NCI-H748 (cell line): ENCODE measurements at regions not wholly inside any gene's neighbourhood (a gene's known extent, or its start where the extent isn't known, plus 50 kb on each side); places are given as distances from the start of the nearest gene placed in this dataset.

ENCODE experiments used
- DNase-seq: peaks from one replicate; lab custom pipeline; 2025; ENCODE audit not compliant: unreplicated experiment; lab: John Stamatoyannopoulos, UW

GRCh38 chr3:106376016-106376570 lies 507.3 kb upstream of the CBLB start:
- DNase-seq: no peak

- no peak for DNase-seq
Measured at GRCh38 chr3:106379251-106379750, 510.5 kb upstream of the CBLB start.

- no peak for DNase-seq
Measured at GRCh38 chr3:106380232-106380631, 511.4 kb upstream of the CBLB start.

GRCh38 chr3:106381286-106381938 lies 512.6 kb upstream of the CBLB start:
- no peak for DNase-seq

GRCh38 chr3:106381939-106382335 lies 513.1 kb upstream of the CBLB start:
- DNase-seq: peak; percentile 11

GRCh38 chr3:106386050-106386449 lies 517.2 kb upstream of the CBLB start:
- no peak for DNase-seq

GRCh38 chr3:106392915-106393314 lies 524.1 kb upstream of the CBLB start:
- DNase-seq: no peak

- DNase-seq: no peak
Measured at GRCh38 chr3:106397006-106397405, 528.2 kb upstream of the CBLB start.

- DNase-seq: no peak
Measured at GRCh38 chr3:106398891-106399600, 530.2 kb upstream of the CBLB start.

- no peak for DNase-seq
Measured at GRCh38 chr3:106399761-106400160, 530.9 kb upstream of the CBLB start.

- no peak for DNase-seq
Measured at GRCh38 chr3:106401666-106402490, 533.1 kb upstream of the CBLB start.

- DNase-seq: no peak
Measured at GRCh38 chr3:106403371-106404145, 534.7 kb upstream of the CBLB start.

GRCh38 chr3:106413683-106414082 lies 544.9 kb upstream of the CBLB start:
- no peak for DNase-seq

- DNase-seq: no peak
Measured at GRCh38 chr3:106420628-106421027, 551.8 kb upstream of the CBLB start.

- DNase-seq: no peak
Measured at GRCh38 chr3:106421426-106421825, 552.6 kb upstream of the CBLB start.

GRCh38 chr3:106421909-106422308 lies 553.1 kb upstream of the CBLB start:
- DNase-seq: no peak

- no peak for DNase-seq
Measured at GRCh38 chr3:106423321-106424225, 554.8 kb upstream of the CBLB start.

- DNase-seq: no peak
Measured at GRCh38 chr3:106425026-106425425, 556.2 kb upstream of the CBLB start.

- DNase-seq: no peak
Measured at GRCh38 chr3:106425916-106426315, 557.1 kb upstream of the CBLB start.

GRCh38 chr3:106428565-106428994 lies 559.8 kb upstream of the CBLB start:
- DNase-seq: no peak
